IMR-90 (cell line): ENCODE measurements at regions not wholly inside any gene's neighbourhood (a gene's known extent, or its start where the extent isn't known, plus 50 kb on each side); places are given as distances from the start of the nearest gene placed in this dataset.

Source experiments
- ATAC-seq: fragments of 200-7000 bp; cut with Tn5 transposase; 2 replicates; pipeline ENCODE4 v1.9.1; 2020; ENCODE audit warnings: low read depth, mild to moderate bottlenecking, moderate library complexity
- BruUV-seq: library from RNA; stranded (reverse); fragments of 400-500 nt; replicated peaks from 2 replicates; lab custom pipeline; 2021; lab: Mats Ljungman, UMichigan
- CTCF ChIA-PET: fragments of 300-600 bp; formaldehyde crosslinking; extraction: SDS; loops from one replicate; lab custom pipeline; 2021; ENCODE audit warnings: antibody characterized with exemption; lab: Yijun Ruan, JAX
- POLR2A ChIA-PET: fragments of 300-600 bp; sonication (Branson Sonifier 250); formaldehyde crosslinking; loops from one replicate; lab custom pipeline; 2022; ENCODE audit warnings: antibody characterized with exemption; ENCODE audit not compliant: unreplicated experiment; lab: Charles Lee
- DNase-seq: peaks from one replicate; pipeline ENCODE4 v3.0.0; 2013
- H2AFZ ChIP-seq: replicated peaks from 2 replicates; pipeline ENCODE3; 2013; ENCODE audit warnings: low read length, mild to moderate bottlenecking; ENCODE audit not compliant: poor library complexity
- H2AK5ac ChIP-seq: 2 replicates; pipeline ENCODE4 v1.6.1; 2013; ENCODE audit warnings: low read depth, low read length, inconsistent platforms
- H2AK9ac ChIP-seq: replicated peaks from 2 replicates; pipeline ENCODE3; 2013; ENCODE audit warnings: mild to moderate bottlenecking, low read depth, low read length, moderate library complexity; ENCODE audit not compliant: poor library complexity
- H2BK120ac ChIP-seq: 2 replicates; pipeline ENCODE4 v1.6.1; 2013; ENCODE audit warnings: low read depth, low read length, inconsistent platforms
- H2BK15ac ChIP-seq: 3 replicates; pipeline ENCODE4 v1.6.1; 2013; ENCODE audit warnings: low read depth, low read length, inconsistent platforms
- H2BK20ac ChIP-seq: 2 replicates; pipeline ENCODE4 v1.6.1; 2013; ENCODE audit warnings: low read depth, mild to moderate bottlenecking, inconsistent platforms, low read length, moderate library complexity
- H2BK5ac ChIP-seq: 2 replicates; pipeline ENCODE4 v1.6.1; 2013; ENCODE audit warnings: mild to moderate bottlenecking, low read depth, low read length, inconsistent platforms; ENCODE audit not compliant: poor library complexity, severe bottlenecking
- H3K14ac ChIP-seq: replicated peaks from 2 replicates; pipeline ENCODE4 v1.6.1; 2013; ENCODE audit warnings: low read depth, low read length, inconsistent platforms
- H3K18ac ChIP-seq: 2 replicates; pipeline ENCODE4 v1.6.1; 2013; ENCODE audit warnings: low read depth, low read length, control low read depth
- H3K23ac ChIP-seq: 2 replicates; pipeline ENCODE4 v1.6.1; 2013; ENCODE audit warnings: low read depth, low read length, inconsistent platforms
- H3K27ac ChIP-seq: 2 replicates; pipeline ENCODE4 v1.5.1; 2013; ENCODE audit warnings: mild to moderate bottlenecking, control low read depth, low read length; ENCODE audit not compliant: insufficient read depth
- H3K27me3 ChIP-seq: 2 replicates; pipeline ENCODE4 v1.6.1; 2013; ENCODE audit warnings: low read length; ENCODE audit not compliant: control insufficient read depth, insufficient read depth
- H3K36me3 ChIP-seq: 2 replicates; pipeline ENCODE4 v1.6.1; 2013; ENCODE audit warnings: low read length, mixed read lengths; ENCODE audit not compliant: control insufficient read depth, insufficient read depth
- H3K4ac ChIP-seq: 2 replicates; pipeline ENCODE4 v1.6.1; 2013; ENCODE audit warnings: low read depth, low read length, inconsistent platforms
- H3K4me1 ChIP-seq: 2 replicates; pipeline ENCODE4 v1.6.1; 2013; ENCODE audit warnings: low read length, mixed read lengths; ENCODE audit not compliant: control insufficient read depth, insufficient read depth
- H3K4me2 ChIP-seq: 2 replicates; pipeline ENCODE4 v1.6.1; 2013; ENCODE audit warnings: low read depth, mild to moderate bottlenecking, control low read depth, low read length, moderate library complexity
- H3K4me3 ChIP-seq: 2 replicates; pipeline ENCODE4 v1.5.1; 2013; ENCODE audit warnings: low read depth, mild to moderate bottlenecking, control low read depth, low read length, moderate library complexity; ENCODE audit not compliant: insufficient read depth
- H3K56ac ChIP-seq: 2 replicates; pipeline ENCODE4 v1.6.1; 2013; ENCODE audit warnings: low read length, inconsistent platforms; ENCODE audit not compliant: insufficient read depth; ENCODE audit errors: extremely low read depth
- H3K79me1 ChIP-seq, 2 experiments: 2 replicates each; pipeline ENCODE4 v1.6.1; 2013; ENCODE audit warnings: low read length in 2 of 2, inconsistent platforms in 1 of 2, low read depth in 1 of 2
- H3K9ac ChIP-seq: 2 replicates; pipeline ENCODE4 v1.6.1; 2013; ENCODE audit warnings: low read depth, low read length, control low read depth
- H3K9me1 ChIP-seq: 2 replicates; pipeline ENCODE4 v1.6.1; 2013; ENCODE audit warnings: low read length, inconsistent platforms; ENCODE audit not compliant: insufficient read depth
- H3K9me3 ChIP-seq: 2 replicates; pipeline ENCODE4 v1.6.1; 2013; ENCODE audit warnings: low read length; ENCODE audit not compliant: control insufficient read depth, insufficient read depth
- H4K20me1 ChIP-seq: 2 replicates; pipeline ENCODE4 v1.6.1; 2013; ENCODE audit warnings: low read length, inconsistent platforms; ENCODE audit not compliant: insufficient read depth
- H4K5ac ChIP-seq: 2 replicates; pipeline ENCODE4 v1.6.1; 2013; ENCODE audit warnings: mild to moderate bottlenecking, low read depth, low read length, control low read depth
- H4K8ac ChIP-seq, 2 experiments: 2 replicates each; pipeline ENCODE4 v1.6.1; 2013; ENCODE audit warnings: low read depth in 2 of 2, low read length in 2 of 2, control low read depth in 1 of 2, inconsistent platforms in 1 of 2
- H4K91ac ChIP-seq: 2 replicates; pipeline ENCODE4 v1.6.1; 2013; ENCODE audit warnings: low read depth, low read length, inconsistent platforms; ENCODE audit not compliant: insufficient read depth
- CEBPB ChIP-seq: IDR thresholded peaks from 2 replicates; pipeline ENCODE4 v1.6.1; 2012; ENCODE audit warnings: low read depth, low read length, improper control_type of control experiment
- CHD1 ChIP-seq: IDR thresholded peaks from 2 replicates; pipeline ENCODE4 v1.6.1; 2012; ENCODE audit warnings: low read depth, low read length, improper control_type of control experiment
- CTCF ChIP-seq: conservative IDR thresholded peaks from 2 replicates; pipeline ENCODE4 v1.5.1; 2012; ENCODE audit warnings: mild to moderate bottlenecking, low read depth, low read length, improper control_type of control experiment
- FOS ChIP-seq: fragments of 150-350 bp; IDR thresholded peaks from 2 replicates; pipeline ENCODE4 v1.6.1; 2016; ENCODE audit warnings: low read depth, low read length
- MAFK ChIP-seq: IDR thresholded peaks from 2 replicates; pipeline ENCODE4 v1.6.1; 2012; ENCODE audit warnings: low read depth, low read length, improper control_type of control experiment
- MAZ ChIP-seq: IDR thresholded peaks from 2 replicates; pipeline ENCODE4 v1.6.1; 2012; ENCODE audit warnings: low read depth, mild to moderate bottlenecking, low read length, improper control_type of control experiment, moderate library complexity, borderline replicate concordance
- MXI1 ChIP-seq: IDR thresholded peaks from 2 replicates; pipeline ENCODE4 v1.6.1; 2012; ENCODE audit warnings: low read depth, mild to moderate bottlenecking, low read length, moderate library complexity, borderline replicate concordance
- NFE2L2 ChIP-seq: fragments of 150-350 bp; IDR thresholded peaks from 2 replicates; pipeline ENCODE4 v1.6.1; 2016; ENCODE audit warnings: low read depth, mild to moderate bottlenecking, low read length
- RAD21 ChIP-seq: IDR thresholded peaks from 2 replicates; pipeline ENCODE4 v1.6.1; 2012; ENCODE audit warnings: low read length, improper control_type of control experiment
- RCOR1 ChIP-seq: IDR thresholded peaks from 2 replicates; pipeline ENCODE4 v1.6.1; 2012; ENCODE audit warnings: mild to moderate bottlenecking, low read length, improper control_type of control experiment; ENCODE audit not compliant: insufficient replicate concordance
- RFX5 ChIP-seq: IDR thresholded peaks from 2 replicates; pipeline ENCODE4 v1.8.0; 2012; ENCODE audit warnings: low read depth, mild to moderate bottlenecking, low read length, moderate library complexity
- SMC3 ChIP-seq: fragments of 150-350 bp; IDR thresholded peaks from 2 replicates; pipeline ENCODE4 v1.6.1; 2016; ENCODE audit warnings: low read depth, mild to moderate bottlenecking, antibody characterized with exemption, low read length, moderate library complexity
- USF2 ChIP-seq: fragments of 150-350 bp; IDR thresholded peaks from 2 replicates; pipeline ENCODE4 v1.6.1; 2017; ENCODE audit warnings: mild to moderate bottlenecking, antibody characterized with exemption, low read length, low read depth
- WGBS, 2 experiments: methylation state at CpG; one replicate each; pipeline versions ENCODE4 v1.1.5 to v1.1.7; 2013; ENCODE audit warnings: missing lambda C conversion rate in 2 of 2; ENCODE audit not compliant: insufficient read length in 1 of 2; ENCODE audit errors: extremely low coverage in 2 of 2; 5-methylcytosine and 5-hydroxymethylcytosine counted together
- dilution Hi-C: fragments of 300-500 bp; cut with HindIII; formaldehyde crosslinking; loops from one replicate; pipeline ENCODE4 v1.14.3; 2018; ENCODE audit warnings: low sequenced_read_pairs; ENCODE audit not compliant: unreplicated experiment
- in situ Hi-C: fragments of 300-500 bp; cut with MboI; formaldehyde crosslinking; loops from 3 replicates; pipeline ENCODE4 v1.14.3; 2019; ENCODE audit warnings: low sequenced_read_pairs, inconsistent platforms, mixed read lengths
- intact Hi-C: fragments of 100-400 bp; cut with micrococcal nuclease; formaldehyde crosslinking; loops from 2 replicates; pipeline ENCODE4 v1.10.0; 2022

- no peak for TF ChIP-seq CHD1
Observed at GRCh38 chr11:29256580-29256979, 760.2 kb downstream of the KCNA4 start (continued).

GRCh38 chr11:29255401-29255800, 761.4 kb downstream of the KCNA4 start:
- Histone ChIP-seq H3K4me2 (no peak overlapping the region), H3K4ac (no peak overlapping the region), H2BK15ac (no peak overlapping the region), H2BK120ac (no peak overlapping the region), H3K27ac (no peak overlapping the region), H3K36me3 (no peaks in the 10 kb centered on the region; the same call in 1 of the 2 replicates), H3K56ac (no peak overlapping the region), H2AK9ac (no peak overlapping the region), H4K5ac (no peak overlapping the region), H4K8ac (no peak overlapping the region), H2BK20ac (no peak overlapping the region), H4K91ac (no peak overlapping the region), H3K79me1 (no peaks in the 10 kb centered on the region), H3K9me3 (no peaks in the 10 kb centered on the region), H3K14ac (no peak overlapping the region), H3K27me3 (no peaks in the 10 kb centered on the region), H2AFZ (no peak overlapping the region), H3K4me3 (no peak overlapping the region), H2BK5ac (no peak overlapping the region), H3K9ac (no peak overlapping the region), H3K4me1 (no peaks in the 10 kb centered on the region; the same call in 1 of the 2 replicates), H3K9me1 (no peaks in the 10 kb centered on the region), H2AK5ac (no peak overlapping the region), H4K20me1 (no peaks in the 10 kb centered on the region), H3K18ac (no peak overlapping the region), H3K23ac (no peak overlapping the region)
- POLR2A ChIA-PET, result no interaction called here
- intact Hi-C loops (no loop called here), dilution Hi-C loops (no loop called here), in situ Hi-C loops (no loop called here)
- no TSS peak for BruUV-seq
- no peak for TF ChIP-seq MAFK
- TF ChIP-seq MXI1, result no peak
- TF ChIP-seq RFX5, result no peak
- no peak for TF ChIP-seq RCOR1
- no peak for TF ChIP-seq CTCF
- no peak for TF ChIP-seq NFE2L2
- TF ChIP-seq FOS, result no peak
- no peak for TF ChIP-seq CHD1
- no peak for TF ChIP-seq SMC3
- TF ChIP-seq USF2, result no peak
- TF ChIP-seq MAZ, result no peak
- TF ChIP-seq CEBPB, result no peak
- no peak for TF ChIP-seq RAD21
- ATAC-seq (no peak), DNase-seq (no peak)
- CTCF ChIA-PET, result no interaction called here
- no CpG with 5 or more reads among the region's 2 CpGs for WGBS, 2 experiments
